ENCODE measurements at regions not wholly inside any gene's neighbourhood (a gene's known extent, or its start where the extent isn't known, plus 50 kb on each side); places are given as distances from the start of the nearest gene placed in this dataset.
A peak's percentile ranks its signal among the peaks of the same experiment; 100 is the strongest.

GRCh38 chr15:47332481-47332880 is 384.8 kb upstream of the SEMA6D start:
- intact Hi-C loops (cut with DNase I), result no loop called here

GRCh38 chr15:47333734-47334133 is 383.6 kb upstream of the SEMA6D start:
- DNase-seq, result no peak
- intact Hi-C loops (cut with DNase I), result no loop called here

More at GRCh38 chr15:47332481-47332880, 384.8 kb upstream of the SEMA6D start:
- no peak for DNase-seq

- DNase-seq, result no peak
- intact Hi-C loops (cut with DNase I), result no loop called here
These were observed 382.3 kb upstream of the SEMA6D start for GRCh38 chr15:47334805-47335535.

- no peak for DNase-seq
- intact Hi-C loops (cut with DNase I), result no loop called here
These were observed 380.2 kb upstream of the SEMA6D start for GRCh38 chr15:47337106-47337505.

- intact Hi-C loops (cut with DNase I), result no loop called here
- DNase-seq, result no peak
These were observed 379.5 kb upstream of the SEMA6D start for GRCh38 chr15:47337836-47338235.

GRCh38 chr15:47338771-47339170 is 378.5 kb upstream of the SEMA6D start:
- intact Hi-C loops (cut with DNase I), result no loop called here
- no peak for DNase-seq

- peak in 5 of 42 donors; percentile 3 to 42 (median 13) for DNase-seq
- intact Hi-C loops (cut with DNase I), result no loop called here
These were observed 377.3 kb upstream of the SEMA6D start for GRCh38 chr15:47339800-47340570.

- no peak for DNase-seq
- intact Hi-C loops (cut with DNase I), result no loop called here
These were observed 376.8 kb upstream of the SEMA6D start for GRCh38 chr15:47340571-47340920.

- DNase-seq, result no peak
- intact Hi-C loops (cut with DNase I), result no loop called here
These were observed 368.1 kb upstream of the SEMA6D start for GRCh38 chr15:47349179-47349578.

- intact Hi-C loops (cut with DNase I), result no loop called here
- DNase-seq, result no peak
These were observed 365.8 kb upstream of the SEMA6D start for GRCh38 chr15:47351501-47351900.

- intact Hi-C loops (cut with DNase I), result no loop called here
These were observed 365.1 kb upstream of the SEMA6D start for GRCh38 chr15:47352217-47352616.

GRCh38 chr15:47355759-47356158 is 361.5 kb upstream of the SEMA6D start:
- intact Hi-C loops (cut with DNase I), result no loop called here
- no peak for DNase-seq

More at GRCh38 chr15:47352217-47352616, 365.1 kb upstream of the SEMA6D start:
- DNase-seq, result no peak

GRCh38 chr15:47356297-47356696 is 361.0 kb upstream of the SEMA6D start:
- intact Hi-C loops (cut with DNase I), result no loop called here
- peak in 11 of 42 donors; percentile 2 to 53 (median 12) for DNase-seq

GRCh38 chr15:47358876-47359275 is 358.4 kb upstream of the SEMA6D start:
- intact Hi-C loops (cut with DNase I), result no loop called here
- no peak for DNase-seq

GRCh38 chr15:47360305-47360704 is 357.0 kb upstream of the SEMA6D start:
- intact Hi-C loops (cut with DNase I), result no loop called here
- DNase-seq, result no peak

- DNase-seq, result no peak
- intact Hi-C loops (cut with DNase I), result no loop called here
These were observed 355.0 kb upstream of the SEMA6D start for GRCh38 chr15:47362118-47362905.

- intact Hi-C loops (cut with DNase I), result no loop called here
- no peak for DNase-seq
These were observed 353.7 kb upstream of the SEMA6D start for GRCh38 chr15:47363653-47364052.

- DNase-seq, result no peak
- intact Hi-C loops (cut with DNase I), result no loop called here
These were observed 352.8 kb upstream of the SEMA6D start for GRCh38 chr15:47364230-47365141.

- intact Hi-C loops (cut with DNase I), result no loop called here
These were observed 350.4 kb upstream of the SEMA6D start for GRCh38 chr15:47366884-47367283.

More at GRCh38 chr15:47366884-47367283, 350.4 kb upstream of the SEMA6D start:
- DNase-seq, result no peak
